HCT116 (cell line): ENCODE measurements at regions not wholly inside any gene's neighbourhood (a gene's known extent, or its start where the extent isn't known, plus 50 kb on each side); places are given as distances from the start of the nearest gene placed in this dataset.

Experiments
- ATAC-seq: fragments of 200-7000 bp; cut with Tn5 transposase; 2 replicates; pipeline ENCODE4 v1.9.1; 2020; ENCODE audit warnings: mild to moderate bottlenecking, moderate library complexity
- BruUV-seq: library from RNA; stranded (reverse); fragments of 400-500 nt; replicated peaks from 2 replicates; lab custom pipeline; 2021; lab: Mats Ljungman, UMichigan
- CTCF ChIA-PET: fragments of 300-600 bp; sonication (Branson Sonifier 250); formaldehyde crosslinking; loops from one replicate; lab custom pipeline; 2021; ENCODE audit warnings: antibody characterized with exemption; lab: Charles Lee
- POLR2A ChIA-PET: fragments of 300-600, 350-600 bp; sonication (Branson Sonifier 250); formaldehyde crosslinking; loops from one replicate; lab custom pipeline; 2021; ENCODE audit warnings: antibody characterized with exemption; lab: Charles Lee
- RAD21 ChIA-PET, 2 experiments: fragments of 300-600 bp; sonication (Branson Sonifier 250); formaldehyde crosslinking; loops; one replicate each; lab custom pipeline; 2023; ENCODE audit warnings: low total read pairs in 2 of 2; ENCODE audit not compliant: uncharacterized antibody in 2 of 2, unreplicated experiment in 2 of 2, low non-redundant PET in 1 of 2; lab: Charles Lee
- DNase-seq: peaks from one replicate; pipeline ENCODE4 v3.0.0-alpha.2; 2010; ENCODE audit warnings: low read depth, low spot score
- H2AFZ ChIP-seq: fragments of 200-600 bp; shearing (Covaris generic), sonication (generic); 2 replicates; pipeline ENCODE4 v1.6.1; 2017; ENCODE audit warnings: low read depth, mixed run types, mixed read lengths, antibody characterized with exemption, low read length; ENCODE audit not compliant: poor library complexity, severe bottlenecking
- H3K27ac ChIP-seq: 2 replicates; pipeline ENCODE4 v1.5.1; 2012; ENCODE audit warnings: low read depth, low read length
- H3K27me3 ChIP-seq: fragments of 200-600 bp; sonication (generic); 2 replicates; pipeline ENCODE4 v1.6.1; 2016; ENCODE audit warnings: mixed run types, low read length, mixed read lengths; ENCODE audit not compliant: insufficient read depth
- H3K36me3 ChIP-seq, 2 experiments: fragments of 200-500 bp in 1 of 2; fragments of 200-600 bp in 1 of 2; sonication (Bioruptor generic) in 1 of 2; sonication (generic) in 1 of 2; 2 replicates each; pipeline versions ENCODE4 v1.5.1 to v1.6.1; 2014 to 2016; ENCODE audit warnings: low read length in 2 of 2, inconsistent platforms in 1 of 2, mixed read lengths in 1 of 2, mixed run types in 1 of 2; ENCODE audit not compliant: insufficient read depth in 2 of 2, control insufficient read depth in 1 of 2
- H3K4me1 ChIP-seq, 2 experiments: fragments of 200-600 bp in 1 of 2; sonication (generic) in 1 of 2; 2 replicates each; pipeline versions ENCODE4 v1.5.1 to v1.6.1; 2012 to 2017; ENCODE audit warnings: low read length in 2 of 2, inconsistent platforms in 1 of 2, mild to moderate bottlenecking in 1 of 2, mixed read lengths in 1 of 2, mixed run types in 1 of 2, moderate library complexity in 1 of 2; ENCODE audit not compliant: insufficient read depth in 2 of 2, control insufficient read depth in 1 of 2
- H3K4me2 ChIP-seq: fragments of 200-600 bp; sonication (generic); 2 replicates; pipeline ENCODE4 v1.6.1; 2017; ENCODE audit warnings: mixed run types, low read length, mixed read lengths
- H3K4me3 ChIP-seq, 2 experiments: fragments of 200-600 bp in 1 of 2; sonication (generic) in 1 of 2; replicated peaks in 1 of 2; 2 replicates each; pipeline ENCODE4 v1.5.1; 2011 to 2016; ENCODE audit warnings: low read length in 2 of 2, control low read depth in 1 of 2, low read depth in 1 of 2, mild to moderate bottlenecking in 1 of 2, mixed read lengths in 1 of 2, mixed run types in 1 of 2
- H3K79me2 ChIP-seq: fragments of 200-600 bp; sonication (generic); 2 replicates; pipeline ENCODE4 v1.6.1; 2017; ENCODE audit warnings: mild to moderate bottlenecking, mixed run types, low read length, moderate library complexity, mixed read lengths; ENCODE audit not compliant: insufficient read depth
- H3K9ac ChIP-seq: fragments of 200-600 bp; sonication (generic); 2 replicates; pipeline ENCODE4 v1.6.1; 2016; ENCODE audit warnings: low read length, mixed read lengths
- H3K9me2 ChIP-seq: fragments of 200-600 bp; sonication (generic), shearing (Covaris generic); 2 replicates; pipeline ENCODE4 v1.6.1; 2017; ENCODE audit warnings: mixed run types, mild to moderate bottlenecking, moderate library complexity; ENCODE audit not compliant: insufficient read depth
- H3K9me3 ChIP-seq, 2 experiments: fragments of 200-500 bp in 1 of 2; fragments of 200-600 bp in 1 of 2; sonication (Bioruptor generic) in 1 of 2; sonication (generic) in 1 of 2; 2 replicates each; pipeline ENCODE4 v1.6.1; 2014 to 2017; ENCODE audit warnings: low read length in 2 of 2, mixed read lengths in 2 of 2, inconsistent platforms in 1 of 2, low read depth in 1 of 2, mild to moderate bottlenecking in 1 of 2, mixed run types in 1 of 2, moderate library complexity in 1 of 2; ENCODE audit not compliant: control insufficient read depth in 1 of 2, insufficient read depth in 1 of 2
- H4K20me1 ChIP-seq: fragments of 200-600 bp; sonication (generic), shearing (Covaris generic); 2 replicates; pipeline ENCODE4 v1.6.1; 2017; ENCODE audit warnings: mixed run types, mild to moderate bottlenecking, moderate library complexity; ENCODE audit not compliant: insufficient read depth
- CBX3 ChIP-seq: IDR thresholded peaks from 2 replicates; pipeline ENCODE4 v1.6.1; 2012; ENCODE audit warnings: low read depth
- CEBPB ChIP-seq: IDR thresholded peaks from 2 replicates; pipeline ENCODE4 v1.6.1; 2012; ENCODE audit warnings: low read depth
- EGR1 ChIP-seq: IDR thresholded peaks from 2 replicates; pipeline ENCODE4 v1.6.1; 2012; ENCODE audit warnings: low read depth
- ELF1 ChIP-seq: IDR thresholded peaks from 2 replicates; pipeline ENCODE4 v1.6.1; 2012; ENCODE audit warnings: low read depth, borderline replicate concordance
- EZH2 ChIP-seq: fragments of 200-600 bp; sonication (generic); IDR thresholded peaks from 2 replicates; pipeline ENCODE4 v1.6.1; 2017; ENCODE audit warnings: antibody characterized with exemption, mixed run types
- EZH2phosphoT487 ChIP-seq: fragments of 200-600 bp; IDR thresholded peaks from 2 replicates; pipeline ENCODE4 v1.6.1; 2018; ENCODE audit warnings: antibody characterized with exemption, borderline replicate concordance
- JUND ChIP-seq: IDR thresholded peaks from 2 replicates; pipeline ENCODE4 v1.6.1; 2012
- POLR2A ChIP-seq: IDR thresholded peaks from 2 replicates; pipeline ENCODE4 v1.7.0; 2011; ENCODE audit warnings: borderline replicate concordance; ENCODE audit not compliant: insufficient read depth, insufficient read length; ENCODE audit errors: extremely low read depth
- SIN3A ChIP-seq: IDR thresholded peaks from 2 replicates; pipeline ENCODE4 v1.6.1; 2012; ENCODE audit warnings: low read depth
- SP1 ChIP-seq: IDR thresholded peaks from 2 replicates; pipeline ENCODE4 v1.6.1; 2012; ENCODE audit warnings: low read depth
- SRF ChIP-seq: IDR thresholded peaks from 2 replicates; pipeline ENCODE4 v1.6.1; 2012; ENCODE audit warnings: low read depth
- TCF7L2 ChIP-seq: IDR thresholded peaks from 2 replicates; pipeline ENCODE4 v1.7.0; 2011; ENCODE audit warnings: borderline replicate concordance, inconsistent platforms; ENCODE audit not compliant: insufficient read depth, insufficient read length; ENCODE audit errors: extremely low read depth
- YY1 ChIP-seq: IDR thresholded peaks from 2 replicates; pipeline ENCODE4 v1.6.1; 2011; ENCODE audit warnings: low read length, low read depth, moderate library complexity, mild to moderate bottlenecking; ENCODE audit not compliant: insufficient replicate concordance; ENCODE audit errors: extremely low read depth
- ZNF274 ChIP-seq: fragments of 200-500 bp; sonication (Bioruptor generic); IDR thresholded peaks from 2 replicates; pipeline ENCODE4 v1.6.1; 2014; ENCODE audit warnings: mild to moderate bottlenecking, low read depth, low read length, inconsistent platforms
- intact Hi-C: fragments of 100-400 bp; cut with micrococcal nuclease; formaldehyde crosslinking; loops from 2 replicates; pipeline ENCODE4 v1.10.0; 2022
- TF ChIP-seq, protein P1 (sequence below): IDR thresholded peaks from 2 replicates; pipeline ENCODE4 v1.6.1; 2011; ENCODE audit warnings: mild to moderate bottlenecking, low read length, moderate library complexity; ENCODE audit not compliant: insufficient replicate concordance; ENCODE audit errors: extremely low read depth
- TF ChIP-seq, protein P2 (sequence below): IDR thresholded peaks from 2 replicates; pipeline ENCODE4 v1.6.1; 2012
- TF ChIP-seq, protein P3 (sequence below), 3 experiments: fragments of 200-600 bp in 1 of 3; sonication (generic) in 1 of 3; IDR thresholded peaks in 2 of 3; conservative IDR thresholded peaks in 1 of 3; 2 replicates each; pipeline ENCODE4 v1.5.1; 2012 to 2017; ENCODE audit warnings: low read depth in 2 of 3, low read length in 2 of 3, antibody characterized with exemption in 1 of 3, borderline replicate concordance in 1 of 3, control low read depth in 1 of 3, mild to moderate bottlenecking in 1 of 3, mixed read lengths in 1 of 3, mixed run types in 1 of 3, moderate library complexity in 1 of 3; ENCODE audit not compliant: insufficient read depth in 1 of 3
- TF ChIP-seq, protein P4 (sequence below): IDR thresholded peaks from 2 replicates; pipeline ENCODE4 v1.6.1; 2012; ENCODE audit warnings: low read depth
- TF ChIP-seq, protein P5 (sequence below): IDR thresholded peaks from 2 replicates; pipeline ENCODE4 v1.6.1; 2012

DNA sequence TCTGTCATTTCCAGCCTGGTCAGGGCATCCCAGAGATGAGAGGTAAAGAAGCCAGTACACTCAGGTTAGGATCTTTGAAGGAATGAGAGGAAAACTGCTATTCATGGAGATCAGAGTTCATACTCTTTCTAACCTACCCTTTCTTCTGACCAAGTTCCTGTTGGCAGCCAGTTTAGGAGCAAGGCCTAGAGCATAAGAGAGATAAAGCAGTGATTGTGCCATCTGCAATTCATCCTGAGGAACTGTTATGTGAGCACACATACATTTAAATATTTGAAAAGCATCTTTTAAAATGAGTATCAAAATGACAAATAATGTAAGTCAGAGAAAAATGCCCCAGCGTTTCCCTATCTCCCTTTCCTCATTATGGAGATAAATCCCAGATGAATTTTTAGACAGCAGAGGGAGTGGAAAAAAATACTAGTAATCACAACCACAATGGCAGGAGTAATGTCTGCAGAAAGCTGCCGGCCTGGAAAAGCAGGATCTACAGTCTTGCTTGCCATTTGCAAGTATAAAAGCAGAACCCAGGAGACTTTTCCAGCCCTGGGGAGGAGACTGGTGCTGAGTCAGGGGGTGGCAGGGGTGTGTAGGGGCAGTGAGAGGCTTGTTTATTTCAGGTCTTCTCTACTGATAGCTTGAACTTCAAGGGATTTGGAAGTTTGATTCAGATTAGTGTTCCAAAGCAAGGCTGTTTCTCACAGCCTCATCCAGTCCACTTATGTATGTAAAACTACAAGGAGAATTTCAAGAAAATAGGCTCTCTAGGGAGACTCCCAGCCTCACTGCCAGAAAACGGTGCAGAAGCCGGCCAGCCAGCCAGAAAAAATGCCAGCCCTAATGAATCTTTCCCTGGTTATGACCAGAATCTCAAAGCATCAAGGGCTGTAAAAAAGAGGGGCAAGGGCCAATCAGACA is 1052.4 kb downstream of the TUSC7 start:
- ATAC-seq (no peak), DNase-seq (no peak)
- ChIA-PET POLR2A (no interaction called here), CTCF (no interaction called here), RAD21 (no interaction called here)
- Histone ChIP-seq H2AFZ (no peak overlapping the region), H3K9me2 (no peaks in the 10 kb centered on the region), H3K4me3 (no peak overlapping the region), H3K27ac (no peak overlapping the region), H3K79me2 (no peaks in the 10 kb centered on the region), H3K9me3 (no peaks in the 10 kb centered on the region), H3K4me2 (no peak overlapping the region), H3K9ac (no peak overlapping the region), H3K36me3 (no peaks in the 10 kb centered on the region), H3K27me3 (peaks cover 16% of the 10 kb centered on the region; the same call in 1 of the 2 replicates), H4K20me1 (no peaks in the 10 kb centered on the region), H3K4me1 (no peaks in the 10 kb centered on the region)
- no TSS peak for BruUV-seq
- intact Hi-C loops = no loop called here
- TF ChIP-seq ZNF274 = no peak
- no peak for TF ChIP-seq CEBPB
- TF ChIP-seq CBX3 = no peak
- TF ChIP-seq, protein P1, sequence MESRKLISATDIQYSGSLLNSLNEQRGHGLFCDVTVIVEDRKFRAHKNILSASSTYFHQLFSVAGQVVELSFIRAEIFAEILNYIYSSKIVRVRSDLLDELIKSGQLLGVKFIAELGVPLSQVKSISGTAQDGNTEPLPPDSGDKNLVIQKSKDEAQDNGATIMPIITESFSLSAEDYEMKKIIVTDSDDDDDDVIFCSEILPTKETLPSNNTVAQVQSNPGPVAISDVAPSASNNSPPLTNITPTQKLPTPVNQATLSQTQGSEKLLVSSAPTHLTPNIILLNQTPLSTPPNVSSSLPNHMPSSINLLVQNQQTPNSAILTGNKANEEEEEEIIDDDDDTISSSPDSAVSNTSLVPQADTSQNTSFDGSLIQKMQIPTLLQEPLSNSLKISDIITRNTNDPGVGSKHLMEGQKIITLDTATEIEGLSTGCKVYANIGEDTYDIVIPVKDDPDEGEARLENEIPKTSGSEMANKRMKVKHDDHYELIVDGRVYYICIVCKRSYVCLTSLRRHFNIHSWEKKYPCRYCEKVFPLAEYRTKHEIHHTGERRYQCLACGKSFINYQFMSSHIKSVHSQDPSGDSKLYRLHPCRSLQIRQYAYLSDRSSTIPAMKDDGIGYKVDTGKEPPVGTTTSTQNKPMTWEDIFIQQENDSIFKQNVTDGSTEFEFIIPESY = no peak
- no peak for TF ChIP-seq POLR2A
- TF ChIP-seq EZH2 = no peak
- no peak for TF ChIP-seq JUND
- no peak for TF ChIP-seq EGR1
- TF ChIP-seq YY1 = no peak
- TF ChIP-seq, protein P2, sequence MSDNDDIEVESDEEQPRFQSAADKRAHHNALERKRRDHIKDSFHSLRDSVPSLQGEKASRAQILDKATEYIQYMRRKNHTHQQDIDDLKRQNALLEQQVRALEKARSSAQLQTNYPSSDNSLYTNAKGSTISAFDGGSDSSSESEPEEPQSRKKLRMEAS = no peak
- TF ChIP-seq EZH2phosphoT487 = no peak
- TF ChIP-seq ELF1 = no peak
- no peak for TF ChIP-seq SRF
- no peak for TF ChIP-seq TCF7L2
- TF ChIP-seq, protein P3, sequence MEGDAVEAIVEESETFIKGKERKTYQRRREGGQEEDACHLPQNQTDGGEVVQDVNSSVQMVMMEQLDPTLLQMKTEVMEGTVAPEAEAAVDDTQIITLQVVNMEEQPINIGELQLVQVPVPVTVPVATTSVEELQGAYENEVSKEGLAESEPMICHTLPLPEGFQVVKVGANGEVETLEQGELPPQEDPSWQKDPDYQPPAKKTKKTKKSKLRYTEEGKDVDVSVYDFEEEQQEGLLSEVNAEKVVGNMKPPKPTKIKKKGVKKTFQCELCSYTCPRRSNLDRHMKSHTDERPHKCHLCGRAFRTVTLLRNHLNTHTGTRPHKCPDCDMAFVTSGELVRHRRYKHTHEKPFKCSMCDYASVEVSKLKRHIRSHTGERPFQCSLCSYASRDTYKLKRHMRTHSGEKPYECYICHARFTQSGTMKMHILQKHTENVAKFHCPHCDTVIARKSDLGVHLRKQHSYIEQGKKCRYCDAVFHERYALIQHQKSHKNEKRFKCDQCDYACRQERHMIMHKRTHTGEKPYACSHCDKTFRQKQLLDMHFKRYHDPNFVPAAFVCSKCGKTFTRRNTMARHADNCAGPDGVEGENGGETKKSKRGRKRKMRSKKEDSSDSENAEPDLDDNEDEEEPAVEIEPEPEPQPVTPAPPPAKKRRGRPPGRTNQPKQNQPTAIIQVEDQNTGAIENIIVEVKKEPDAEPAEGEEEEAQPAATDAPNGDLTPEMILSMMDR (IDR thresholded peaks at IDR 0.05 in 2 of 3, conservative IDR thresholded peaks at IDR 0.05 in 1 of 3; ENCODE audit: borderline replicate concordance in 1 of 3, insufficient read depth in 1 of 3, low read depth in 2 of 3, low read length in 2 of 3) = no peak
- TF ChIP-seq, protein P4, sequence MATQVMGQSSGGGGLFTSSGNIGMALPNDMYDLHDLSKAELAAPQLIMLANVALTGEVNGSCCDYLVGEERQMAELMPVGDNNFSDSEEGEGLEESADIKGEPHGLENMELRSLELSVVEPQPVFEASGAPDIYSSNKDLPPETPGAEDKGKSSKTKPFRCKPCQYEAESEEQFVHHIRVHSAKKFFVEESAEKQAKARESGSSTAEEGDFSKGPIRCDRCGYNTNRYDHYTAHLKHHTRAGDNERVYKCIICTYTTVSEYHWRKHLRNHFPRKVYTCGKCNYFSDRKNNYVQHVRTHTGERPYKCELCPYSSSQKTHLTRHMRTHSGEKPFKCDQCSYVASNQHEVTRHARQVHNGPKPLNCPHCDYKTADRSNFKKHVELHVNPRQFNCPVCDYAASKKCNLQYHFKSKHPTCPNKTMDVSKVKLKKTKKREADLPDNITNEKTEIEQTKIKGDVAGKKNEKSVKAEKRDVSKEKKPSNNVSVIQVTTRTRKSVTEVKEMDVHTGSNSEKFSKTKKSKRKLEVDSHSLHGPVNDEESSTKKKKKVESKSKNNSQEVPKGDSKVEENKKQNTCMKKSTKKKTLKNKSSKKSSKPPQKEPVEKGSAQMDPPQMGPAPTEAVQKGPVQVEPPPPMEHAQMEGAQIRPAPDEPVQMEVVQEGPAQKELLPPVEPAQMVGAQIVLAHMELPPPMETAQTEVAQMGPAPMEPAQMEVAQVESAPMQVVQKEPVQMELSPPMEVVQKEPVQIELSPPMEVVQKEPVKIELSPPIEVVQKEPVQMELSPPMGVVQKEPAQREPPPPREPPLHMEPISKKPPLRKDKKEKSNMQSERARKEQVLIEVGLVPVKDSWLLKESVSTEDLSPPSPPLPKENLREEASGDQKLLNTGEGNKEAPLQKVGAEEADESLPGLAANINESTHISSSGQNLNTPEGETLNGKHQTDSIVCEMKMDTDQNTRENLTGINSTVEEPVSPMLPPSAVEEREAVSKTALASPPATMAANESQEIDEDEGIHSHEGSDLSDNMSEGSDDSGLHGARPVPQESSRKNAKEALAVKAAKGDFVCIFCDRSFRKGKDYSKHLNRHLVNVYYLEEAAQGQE = no peak
- no peak for TF ChIP-seq SIN3A
- TF ChIP-seq, protein P5, sequence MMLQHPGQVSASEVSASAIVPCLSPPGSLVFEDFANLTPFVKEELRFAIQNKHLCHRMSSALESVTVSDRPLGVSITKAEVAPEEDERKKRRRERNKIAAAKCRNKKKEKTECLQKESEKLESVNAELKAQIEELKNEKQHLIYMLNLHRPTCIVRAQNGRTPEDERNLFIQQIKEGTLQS = no peak
- no peak for TF ChIP-seq SP1
